IPS-NIHi11 (cell line): ENCODE measurements at regions not wholly inside any gene's neighbourhood (a gene's known extent, or its start where the extent isn't known, plus 50 kb on each side); places are given as distances from the start of the nearest gene placed in this dataset.
"Not testable (repeated sequence)": the region's sequence is repeated elsewhere in the genome, so short reads cannot be mapped to it uniquely, and the experiment has no call there.

ENCODE experiments used
- DNase-seq: peaks from one replicate; pipeline ENCODE4 v3.0.0; 2012; ENCODE audit warnings: mixed read lengths, low spot score

DNA sequence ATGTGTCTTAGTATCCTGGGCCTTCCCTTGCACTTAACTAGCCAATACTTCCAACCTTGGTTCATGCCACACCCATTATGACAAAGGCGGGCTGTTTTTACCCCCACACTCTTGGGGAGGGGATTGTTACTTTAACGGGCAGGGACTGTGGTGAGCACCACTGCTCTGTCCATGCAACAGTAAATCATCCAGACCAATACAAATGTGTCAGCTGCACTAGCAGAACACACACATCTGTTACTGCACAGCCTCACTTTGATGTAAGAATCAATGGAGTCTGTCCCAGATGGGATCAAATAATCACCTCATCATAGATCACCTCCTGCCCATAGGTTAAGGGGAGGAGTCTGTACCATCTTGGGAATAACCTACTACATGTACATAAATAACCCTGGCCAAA is 58.1 kb downstream of the NPAP1 start:
- DNase-seq: no peak

DNA sequence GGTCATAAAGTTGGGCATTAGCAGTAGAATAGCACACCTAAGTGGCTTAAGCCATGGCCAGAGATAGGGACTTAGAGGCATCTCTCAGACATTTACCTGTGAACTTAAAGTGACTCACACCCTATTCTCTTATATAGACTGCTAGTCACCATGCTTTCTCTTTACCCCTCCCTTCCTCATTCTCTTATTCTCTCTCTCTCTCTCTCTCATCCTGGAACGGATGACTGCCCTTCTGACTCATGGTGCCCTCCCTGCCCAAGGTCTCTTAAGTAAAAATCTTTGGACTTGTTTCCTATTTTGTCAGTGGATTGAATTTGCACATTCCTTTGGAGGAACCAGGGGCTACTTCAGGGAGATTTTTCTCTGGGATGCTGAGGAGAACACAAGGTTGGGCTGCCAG is 58.8 kb downstream of the NPAP1 start:
- DNase-seq: no peak

DNA sequence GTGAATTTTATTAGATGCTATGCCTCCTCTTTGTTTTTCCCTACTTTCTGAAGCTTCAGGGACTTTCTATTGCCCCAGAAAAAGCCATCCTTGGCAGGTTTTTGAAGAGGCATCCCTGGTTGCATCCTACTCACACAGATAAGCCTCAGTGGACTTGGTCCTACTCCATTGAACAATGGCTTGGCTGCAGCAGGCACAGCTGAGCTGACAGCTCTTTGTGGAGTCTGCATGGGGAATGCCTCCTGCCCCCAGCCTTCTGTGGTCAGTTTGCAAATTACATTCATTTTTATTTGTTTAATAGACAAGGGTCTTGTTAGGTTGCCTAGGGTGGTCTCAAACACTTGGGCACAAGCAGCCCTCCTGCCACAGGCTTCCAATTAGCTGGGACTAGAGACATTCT is 69.7 kb downstream of the NPAP1 start:
- DNase-seq: no peak

DNA sequence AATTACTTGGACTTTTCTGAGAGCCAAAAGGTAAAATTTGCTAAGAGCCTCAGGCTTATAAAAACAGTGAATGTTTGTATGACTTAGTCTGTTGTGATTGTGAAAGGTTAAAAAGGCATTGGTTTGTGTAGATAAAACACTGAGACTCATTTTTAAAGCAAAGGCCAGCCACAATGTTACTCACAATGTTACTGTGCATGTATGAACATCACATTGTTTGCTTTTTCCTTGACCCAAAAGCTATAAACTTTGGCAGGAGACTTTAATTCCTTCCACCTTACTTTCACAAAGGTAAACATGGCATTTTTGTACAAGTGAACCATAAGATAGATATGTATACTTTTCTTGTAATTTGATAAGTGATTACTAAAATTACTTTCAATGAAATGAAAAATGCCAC is 70.5 kb downstream of the NPAP1 start:
- no peak for DNase-seq

DNA sequence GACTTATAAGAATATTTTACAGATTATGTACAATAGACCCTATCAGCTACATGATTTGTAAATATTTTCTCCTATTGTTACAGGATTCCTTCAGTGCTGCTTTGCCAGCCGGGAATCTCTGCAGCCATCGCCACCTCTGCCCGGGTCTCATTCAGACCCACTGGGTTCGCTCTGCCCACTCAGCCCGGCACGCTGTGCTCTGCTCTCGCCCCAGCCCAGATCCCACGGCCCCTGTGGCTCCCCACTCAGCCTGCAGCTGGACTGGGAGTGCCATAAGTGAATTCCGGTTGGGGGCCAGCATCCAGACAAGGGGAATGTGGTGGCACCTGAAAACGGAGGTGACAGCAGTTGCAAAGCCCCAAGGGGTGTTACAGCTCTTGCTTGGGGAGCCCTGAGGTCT is 71.8 kb downstream of the NPAP1 start:
- no peak for DNase-seq

DNA sequence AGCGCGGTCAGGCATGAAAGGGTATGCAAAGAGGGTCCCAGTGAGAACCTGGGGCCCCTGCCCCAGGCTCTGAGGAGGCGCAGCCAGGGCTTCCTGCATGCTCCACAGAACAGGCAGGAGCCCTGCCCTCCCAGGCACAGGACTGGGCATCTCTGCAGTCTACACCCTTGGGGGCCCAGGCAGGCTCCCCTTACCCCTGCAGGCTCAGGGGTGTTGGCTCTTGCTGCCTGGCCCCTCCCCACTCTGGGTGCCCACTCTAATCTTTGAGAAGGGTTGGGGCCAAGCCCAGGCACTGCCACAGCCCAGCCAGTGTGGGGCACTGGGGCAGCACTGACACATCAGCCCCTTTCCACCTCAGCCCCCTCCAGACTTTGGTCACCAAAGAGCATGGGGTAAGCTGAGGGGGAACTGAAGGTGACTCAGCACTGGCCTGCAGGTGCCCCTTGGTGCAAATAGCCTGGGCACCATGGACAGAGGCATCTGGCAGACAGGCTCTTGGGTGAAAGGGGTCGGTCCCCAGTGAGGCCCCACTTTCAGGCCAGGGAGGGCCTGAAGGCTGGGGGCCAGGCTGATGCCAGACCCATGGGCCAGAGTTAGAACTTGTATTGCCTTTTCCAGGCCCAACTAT is 73.4 kb downstream of the NPAP1 start:
- DNase-seq: no peak

DNA sequence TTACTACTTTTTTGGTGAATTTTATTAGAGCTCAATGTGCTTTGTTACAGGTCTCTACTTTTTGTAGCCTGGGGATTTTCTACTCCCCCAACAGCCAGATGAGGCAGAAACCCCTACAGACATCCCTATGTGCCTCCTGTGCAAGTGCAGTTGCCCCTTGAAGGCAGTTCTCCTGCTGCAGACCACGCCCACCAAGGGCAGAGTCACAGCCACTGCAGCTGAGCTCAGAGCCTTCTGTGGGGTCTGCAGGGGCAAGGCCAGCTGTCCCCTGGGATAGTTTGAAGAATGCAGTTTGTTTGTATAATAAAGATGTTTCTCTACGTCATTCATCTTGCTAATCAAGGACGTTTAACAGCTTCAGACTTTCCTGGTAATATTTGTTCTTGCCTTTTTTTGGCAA is 76.8 kb downstream of the NPAP1 start:
- DNase-seq: no peak

DNA sequence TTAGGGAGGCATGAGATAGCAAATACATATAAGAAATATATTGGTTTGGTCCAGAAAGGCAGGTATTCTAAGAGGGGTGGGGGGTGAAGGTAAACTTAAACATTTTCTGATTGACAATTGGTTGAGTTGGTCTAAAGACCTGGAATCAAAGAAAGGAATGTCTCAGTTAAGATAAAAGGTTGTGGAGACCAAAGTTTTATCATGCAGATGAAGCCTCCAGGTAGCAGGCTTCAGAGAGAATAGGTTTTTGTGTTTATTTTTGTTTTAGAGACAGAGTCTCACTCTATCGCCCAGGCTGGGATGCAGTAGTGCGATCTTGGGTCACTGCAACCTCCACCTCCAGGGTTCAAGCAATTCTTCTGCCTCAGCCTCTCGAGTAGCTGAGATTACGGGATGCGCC is 80.5 kb downstream of the NPAP1 start:
- DNase-seq: no peak

DNA sequence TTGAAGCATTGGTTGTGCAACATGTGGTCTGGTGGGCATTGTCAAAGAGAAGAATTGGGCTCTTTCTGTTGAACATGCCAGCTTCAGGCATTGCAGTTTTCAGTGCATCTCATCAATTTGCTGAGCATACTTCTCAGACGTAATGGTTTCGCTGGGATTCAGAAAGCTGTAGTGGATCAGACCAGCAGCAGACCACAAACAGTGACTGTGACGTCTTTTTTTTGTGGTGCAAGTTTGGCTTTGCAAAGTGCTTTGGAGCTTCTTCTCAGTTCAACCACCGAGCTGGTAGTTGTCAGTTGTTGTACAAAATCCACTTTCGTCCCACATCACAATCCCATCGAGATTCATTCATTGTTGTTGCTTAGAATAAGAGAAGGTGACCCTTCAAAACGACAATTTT is 84.5 kb downstream of the NPAP1 start:
- DNase-seq: no peak

DNA sequence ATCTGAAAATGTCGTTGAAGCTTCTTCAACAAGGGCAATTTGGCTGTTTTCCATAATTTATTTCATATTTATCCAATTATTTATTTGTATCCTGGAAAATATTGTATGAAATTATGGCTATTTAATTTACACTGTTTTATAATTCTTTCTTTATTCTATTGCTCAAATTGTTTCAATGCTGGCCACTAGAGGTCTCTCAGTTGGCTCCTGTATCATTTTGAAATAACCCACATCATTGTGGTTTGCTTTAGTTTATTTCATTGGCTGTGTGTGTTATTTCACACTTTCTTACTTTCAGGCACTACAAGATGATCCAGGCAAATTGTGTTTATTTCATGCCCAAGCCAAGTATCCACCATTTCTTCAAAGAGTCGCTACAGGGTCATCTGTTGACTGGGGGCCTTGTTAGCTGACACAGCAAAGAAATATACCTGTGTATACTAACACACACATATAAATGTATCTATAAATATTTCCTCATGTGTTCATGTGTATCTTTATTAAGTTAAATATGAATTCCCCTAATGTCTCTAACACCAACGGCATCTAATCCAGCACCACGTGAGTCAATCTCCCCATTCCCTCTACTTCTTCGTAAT is 86.2 kb downstream of the NPAP1 start:
- DNase-seq: no peak

DNA sequence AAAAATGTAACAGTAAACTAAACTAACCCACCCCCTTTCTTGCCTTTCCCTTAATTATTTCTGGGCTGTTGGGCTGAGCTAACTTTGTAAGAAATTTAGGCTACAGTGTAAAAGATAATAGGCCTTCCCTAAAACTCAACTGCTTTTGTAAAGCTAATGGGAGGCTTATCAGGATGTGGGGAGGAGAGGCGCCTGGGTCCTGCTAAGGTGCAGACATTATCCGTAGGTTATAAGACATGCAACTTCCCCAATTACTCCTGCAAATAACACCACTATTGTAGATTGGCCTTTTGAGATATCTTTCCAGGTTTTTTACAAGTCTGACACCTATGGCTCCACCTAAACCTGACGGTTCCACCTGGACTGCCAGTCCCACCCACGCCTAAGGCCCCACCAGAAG is 88.3 kb downstream of the NPAP1 start:
- no peak for DNase-seq

DNA sequence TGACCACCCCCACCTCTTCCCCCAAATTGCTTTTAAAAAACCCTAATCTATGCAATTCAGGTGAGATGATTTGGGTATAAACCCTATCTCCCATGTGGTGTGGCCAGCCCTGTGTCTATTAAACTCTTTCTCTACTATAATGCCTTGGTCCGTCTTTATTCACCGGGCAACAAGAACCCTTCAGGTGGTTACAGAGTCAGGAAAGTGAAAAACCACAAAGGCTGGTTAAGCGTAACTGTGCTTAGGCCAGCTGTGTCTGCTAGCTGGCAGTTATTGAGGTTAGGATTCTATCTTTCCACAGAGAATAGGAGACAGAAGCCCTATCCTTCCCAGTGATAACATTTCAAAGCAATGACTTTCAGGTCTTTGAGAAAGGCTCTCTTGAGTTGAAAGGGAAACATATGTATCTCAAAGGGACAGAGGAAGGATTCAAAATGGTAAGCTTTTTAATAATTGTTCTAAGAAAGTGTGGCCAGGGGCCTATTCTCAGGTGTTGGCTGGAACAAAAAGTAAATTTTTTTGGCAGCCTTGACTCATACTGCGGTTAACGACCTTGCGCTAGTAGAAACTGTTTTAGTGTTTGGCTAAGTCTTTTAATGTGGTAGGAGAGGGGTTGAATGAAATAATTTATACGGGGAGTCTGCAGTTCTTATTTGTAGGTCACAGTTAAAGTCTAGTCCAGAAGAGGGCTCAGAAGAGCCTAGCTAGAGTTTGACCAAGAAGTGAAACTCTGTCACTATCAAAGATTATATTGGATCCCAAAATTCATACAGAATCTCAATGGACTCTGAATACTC is 89.0 kb downstream of the NPAP1 start:
- no peak for DNase-seq

DNA sequence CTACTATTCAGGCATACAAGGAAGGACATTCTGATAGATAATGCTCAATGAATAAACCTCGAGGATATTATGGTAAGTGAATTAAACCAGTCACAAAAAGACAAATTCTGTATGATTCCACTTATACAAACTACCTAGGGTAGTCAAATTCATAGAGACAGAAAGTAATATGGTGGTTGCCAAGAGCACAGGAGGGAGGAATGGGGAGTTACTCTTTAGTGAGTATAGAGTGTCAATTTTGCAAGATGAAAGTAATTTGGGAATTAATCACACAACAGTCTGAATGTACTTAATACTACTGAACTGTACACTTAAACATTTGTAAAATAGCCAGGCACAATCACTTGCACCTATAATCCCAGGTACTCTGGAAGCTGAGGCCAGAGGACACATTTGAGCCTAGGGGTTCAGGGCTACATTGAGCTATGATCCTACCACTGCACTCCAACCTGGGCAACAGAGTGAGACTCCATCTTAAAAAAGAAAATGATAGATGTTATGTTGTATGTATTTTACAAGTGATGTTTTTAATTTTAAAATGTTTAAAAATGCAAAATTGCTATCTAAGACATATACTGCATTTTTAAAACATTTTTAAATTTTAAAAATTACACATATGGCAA is 91.0 kb downstream of the NPAP1 start:
- DNase-seq: no peak

DNA sequence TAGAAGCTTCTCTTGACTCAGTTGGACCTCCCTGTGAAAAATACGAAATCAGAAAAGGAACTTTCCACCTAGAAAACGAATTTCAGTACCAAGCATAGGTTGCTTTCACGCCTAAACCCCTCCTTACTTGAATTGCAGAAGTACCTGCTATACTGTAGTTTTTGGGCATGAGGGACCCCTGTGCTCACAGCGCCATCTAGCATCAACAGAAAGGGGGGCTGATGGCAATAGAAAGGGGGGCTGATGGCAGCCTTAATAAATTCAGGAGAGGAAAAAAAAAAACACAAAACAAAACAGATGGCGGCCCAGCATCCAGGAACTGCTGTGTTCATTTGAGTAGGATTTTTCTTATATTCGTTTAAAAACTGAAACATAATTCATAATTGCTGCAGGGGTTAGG is 96.7 kb downstream of the NPAP1 start:
- peak; percentile 21 for DNase-seq

DNA sequence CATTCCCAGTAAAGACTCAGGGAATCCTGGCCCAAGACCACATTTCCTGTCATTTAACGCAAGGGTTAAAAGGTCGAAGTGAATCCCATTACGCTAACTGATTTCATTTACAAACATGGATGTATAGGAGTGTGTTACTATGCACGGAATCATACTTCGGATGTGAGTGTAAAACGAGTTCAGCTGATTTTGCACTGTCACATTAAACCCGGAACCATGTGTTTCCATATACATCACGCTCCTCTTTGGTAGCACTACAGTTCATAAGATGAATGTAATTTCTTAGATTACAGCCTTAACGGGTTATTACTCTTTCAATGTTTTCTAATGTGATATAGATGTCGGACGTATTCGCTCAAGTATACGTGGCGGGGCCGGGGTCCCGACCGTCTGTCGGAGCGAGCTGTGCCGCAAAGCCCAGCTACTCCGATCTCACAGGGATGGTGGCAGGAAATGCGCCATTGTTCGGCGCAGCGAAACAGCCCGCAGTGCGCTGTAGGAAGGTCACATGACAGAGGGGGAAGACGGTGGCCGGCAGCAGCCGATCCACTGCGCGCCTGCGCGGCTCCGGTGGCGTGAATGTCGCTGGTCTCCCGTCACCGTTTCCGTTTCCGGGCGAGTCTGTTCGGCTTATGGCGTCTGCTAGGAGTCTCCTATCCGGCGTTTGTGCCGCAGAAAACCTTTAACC is 97.3 kb downstream of the NPAP1 start:
- DNase-seq: peak; percentile 77

DNA sequence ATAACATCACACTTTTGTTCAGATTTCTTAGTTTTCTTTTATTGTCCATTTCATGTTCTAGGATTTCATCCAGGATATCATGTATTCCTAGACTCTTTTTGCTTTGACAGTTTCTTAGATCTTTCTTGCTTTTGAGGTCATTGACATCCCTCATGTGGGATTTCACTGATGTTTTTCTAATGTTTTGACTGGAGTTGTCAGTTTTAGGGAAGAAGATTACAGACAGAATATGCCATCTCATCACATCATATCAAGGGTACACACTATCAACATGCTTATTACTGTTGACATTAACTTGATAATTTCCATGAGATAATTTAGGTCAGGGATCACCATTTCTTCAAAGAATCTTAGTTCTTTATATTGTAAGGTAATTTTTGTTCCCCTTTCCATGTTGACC is 101.7 kb downstream of the NPAP1 start:
- no peak for DNase-seq

DNA sequence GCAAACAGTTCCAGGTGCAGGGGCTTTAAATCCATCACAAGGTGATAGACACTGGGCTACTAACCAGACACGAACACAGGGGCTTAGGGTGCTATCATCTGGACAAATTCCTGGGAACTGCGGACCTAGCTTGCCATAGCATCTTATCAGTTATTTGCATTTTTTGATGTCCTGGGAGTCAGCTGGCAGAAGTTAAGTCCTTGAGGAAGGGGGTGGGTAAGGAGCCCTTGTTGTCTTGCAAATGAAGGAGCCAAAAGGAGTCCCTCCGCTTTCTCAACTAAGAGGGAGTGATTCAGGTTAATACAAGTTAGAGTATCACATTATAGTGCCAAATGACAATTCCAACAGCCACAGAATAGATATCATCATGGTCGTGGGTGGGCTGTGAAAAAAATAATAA is 108.9 kb downstream of the NPAP1 start:
- no peak for DNase-seq

DNA sequence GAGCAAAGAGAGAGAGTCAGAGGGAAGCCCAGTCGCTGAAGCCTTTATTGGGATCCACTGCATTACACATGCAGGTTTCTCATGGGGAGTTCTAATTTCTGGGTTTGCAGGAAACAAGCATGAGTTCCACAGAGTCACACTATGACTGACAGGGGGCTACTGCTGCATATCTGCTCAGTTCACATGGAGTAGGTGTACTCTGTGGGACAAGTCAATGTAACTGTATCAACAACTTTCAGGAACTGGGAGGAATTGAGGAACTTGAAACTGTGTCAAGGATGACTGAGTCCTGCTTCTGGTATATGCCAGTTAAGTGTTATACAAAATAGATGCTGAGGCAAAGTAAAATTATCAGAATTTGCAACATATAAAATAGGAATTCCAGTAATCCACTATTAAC is 110.8 kb downstream of the NPAP1 start:
- no peak for DNase-seq

DNA sequence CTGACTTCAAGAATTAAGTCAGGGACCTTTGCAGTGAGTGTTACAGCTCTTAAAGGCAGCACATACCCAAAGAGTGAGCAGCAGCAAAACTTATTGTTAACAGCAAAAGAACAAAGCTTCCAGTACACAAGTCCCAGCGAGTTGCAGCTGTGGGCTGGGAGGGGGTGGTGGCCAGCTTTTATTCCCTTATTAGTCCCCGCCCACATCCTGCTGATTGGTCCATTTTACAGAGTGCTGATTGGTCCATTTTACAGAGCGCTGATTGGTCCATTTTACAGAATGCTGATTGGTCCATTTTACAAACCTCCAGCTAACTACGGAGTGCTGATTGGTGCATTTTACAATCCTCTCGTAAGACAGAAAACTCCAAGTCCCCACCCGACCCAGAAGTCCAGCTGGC is 127.0 kb downstream of the NPAP1 start:
- not testable (repeated sequence) for DNase-seq

DNA sequence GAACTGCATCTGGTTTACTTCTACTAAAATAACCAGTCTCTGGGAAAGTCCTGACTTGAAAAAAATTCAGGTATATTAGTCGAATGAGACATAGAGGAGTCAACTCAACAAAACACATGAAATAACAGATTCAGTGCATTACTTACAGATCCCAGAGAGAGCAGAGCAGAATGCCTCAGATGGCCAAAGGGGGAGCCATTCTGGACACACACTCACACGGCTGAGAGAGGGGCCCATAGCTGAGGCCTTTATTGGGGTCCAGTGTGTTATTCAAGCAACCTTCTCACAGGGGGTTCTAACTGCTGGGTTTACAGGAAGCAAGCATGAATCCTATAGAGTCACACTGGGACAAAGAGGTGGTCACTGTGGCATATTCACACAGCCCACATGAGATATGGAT is 135.1 kb upstream of the SNRPN start:
- DNase-seq: peak; percentile 12

DNA sequence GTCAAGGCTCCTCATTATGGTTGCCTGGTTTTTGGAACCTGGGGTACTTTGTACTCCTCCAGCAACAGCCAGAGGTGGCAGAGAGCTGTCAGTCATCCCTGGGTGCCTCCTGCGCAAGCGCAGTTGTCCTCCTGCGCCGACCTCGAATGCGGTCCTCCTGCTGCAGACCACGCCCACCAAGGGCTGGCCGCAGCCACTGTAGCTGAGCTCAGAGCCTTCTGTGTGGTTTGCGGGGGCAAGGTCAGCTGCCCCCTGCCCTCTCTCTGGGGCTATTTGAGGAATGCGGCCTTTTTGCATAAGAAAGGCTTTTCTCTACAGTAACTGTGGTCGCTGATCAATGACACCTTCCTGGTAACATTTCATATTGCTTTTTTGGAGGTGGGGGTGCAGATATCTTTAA is 131.3 kb upstream of the SNRPN start:
- peak; percentile 82 for DNase-seq

DNA sequence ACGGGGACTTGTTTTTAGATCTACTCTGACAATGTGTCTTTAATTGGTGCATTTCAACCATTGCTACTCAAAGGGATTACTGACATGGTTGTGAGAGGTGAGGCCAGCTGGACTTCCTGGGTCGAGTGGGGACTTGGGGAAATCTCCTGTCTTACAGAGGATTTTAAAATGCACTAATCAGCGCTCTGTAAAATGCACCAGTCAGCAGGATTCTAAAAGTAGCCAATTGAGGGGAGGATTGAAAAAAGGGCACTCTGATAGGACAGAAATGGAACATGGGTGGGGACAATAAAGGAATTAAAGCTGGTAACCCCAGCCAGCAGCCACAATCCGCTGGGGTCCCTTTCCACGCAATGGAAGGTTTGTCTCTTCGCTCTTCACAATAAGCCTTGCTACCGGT is 122.5 kb upstream of the SNRPN start:
- DNase-seq: no peak

DNA sequence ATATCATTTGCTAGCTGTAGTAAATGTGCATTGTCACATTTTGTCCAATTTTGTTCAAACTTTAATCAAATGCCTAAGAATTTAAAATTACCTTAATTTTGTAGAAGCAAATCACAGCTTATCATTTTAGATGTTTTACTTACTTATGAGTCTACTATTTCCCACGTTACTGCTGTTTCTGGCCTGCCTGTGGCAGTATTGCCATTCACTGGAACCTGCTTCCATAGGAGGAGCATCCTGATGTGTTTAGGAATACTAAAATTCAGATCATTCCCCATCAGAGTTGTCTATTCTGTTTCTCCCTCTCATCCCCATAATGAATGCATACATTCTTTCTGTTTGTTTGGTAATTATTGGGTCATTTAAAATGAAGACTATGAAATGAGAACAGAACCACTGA is 119.5 kb upstream of the SNRPN start:
- DNase-seq: no peak
